SK-N-SH treated with all-trans-retinoic acid at 6 μM for 48 hours (cell line): ENCODE measurements at regions not wholly inside any gene's neighbourhood (a gene's known extent, or its start where the extent isn't known, plus 50 kb on each side); places are given as distances from the start of the nearest gene placed in this dataset.

ENCODE experiments used
- PATZ1 ChIP-seq: fragments of 250-450 bp; sonication (Bioruptor Pico); IDR thresholded peaks from 2 replicates; pipeline ENCODE4 v1.8.0; 2020; ENCODE audit warnings: mild to moderate bottlenecking, moderate library complexity, borderline replicate concordance
- POU6F1 ChIP-seq: fragments of 250-450 bp; sonication (Bioruptor Pico); IDR thresholded peaks from 2 replicates; pipeline ENCODE4 v1.8.0; 2021; ENCODE audit warnings: low read depth, mild to moderate bottlenecking, moderate library complexity, borderline replicate concordance
- PPARA ChIP-seq: fragments of 250-450 bp; sonication (Bioruptor Pico); IDR thresholded peaks from 2 replicates; pipeline ENCODE4 v1.5.0; 2020; ENCODE audit warnings: mild to moderate bottlenecking, borderline replicate concordance
- RARB ChIP-seq: fragments of 250-450 bp; sonication (Bioruptor Pico); IDR thresholded peaks from 2 replicates; pipeline ENCODE4 v1.8.0; 2021; ENCODE audit warnings: mild to moderate bottlenecking, moderate library complexity
- TOX ChIP-seq: fragments of 250-450 bp; sonication (Bioruptor Pico); IDR thresholded peaks from 2 replicates; pipeline ENCODE4 v1.8.0; 2021; ENCODE audit warnings: mild to moderate bottlenecking, moderate library complexity, borderline replicate concordance
- ZFP3 ChIP-seq: fragments of 250-450 bp; sonication (Bioruptor Pico); IDR thresholded peaks from 2 replicates; pipeline ENCODE4 v1.5.0; 2020; ENCODE audit warnings: mild to moderate bottlenecking, moderate library complexity
- ZNF565 ChIP-seq: fragments of 450-650 bp; formaldehyde crosslinking; conservative IDR thresholded peaks from 2 replicates; pipeline ENCODE4 v1.5.0; 2020; ENCODE audit warnings: low read depth, mild to moderate bottlenecking, moderate library complexity
- TF ChIP-seq, protein P1 (sequence below): fragments of 250-450 bp; sonication (Bioruptor Pico); IDR thresholded peaks from 2 replicates; pipeline ENCODE4 v1.5.0; 2020; ENCODE audit warnings: mild to moderate bottlenecking, moderate library complexity

DNA sequence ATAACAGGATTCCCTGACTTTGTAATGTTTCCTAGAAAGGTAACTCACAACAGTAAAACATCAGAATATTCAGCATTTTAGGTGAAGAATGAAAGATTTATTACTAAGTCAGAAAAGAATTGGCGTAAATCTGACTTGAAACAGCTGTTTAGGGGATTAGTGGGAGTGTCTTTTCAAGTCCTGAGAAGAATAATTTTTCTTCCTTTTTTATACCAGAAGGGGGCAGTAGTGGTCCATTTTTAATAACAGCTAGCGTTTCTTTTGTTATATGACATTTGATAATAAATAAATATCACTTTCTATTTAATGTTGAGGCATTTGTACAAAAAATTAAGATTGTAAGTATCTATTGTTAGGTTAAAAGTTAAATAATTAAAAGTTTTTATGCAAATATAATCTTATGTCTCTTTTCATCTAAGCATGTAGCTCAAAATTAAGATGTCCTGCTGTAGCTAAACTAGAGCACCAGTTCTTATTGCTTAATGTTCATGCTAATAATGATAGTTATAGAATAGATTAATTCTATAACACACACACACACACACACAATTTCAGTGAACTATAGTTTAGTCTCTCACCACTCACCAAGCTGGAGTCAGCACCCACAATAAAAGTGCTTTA lies 258.7 kb upstream of the ARRDC3 start:
- no peak for TF ChIP-seq RARB (CRISPR knock-in tag)
- no peak for TF ChIP-seq TOX (CRISPR knock-in tag)
- TF ChIP-seq PPARA (CRISPR knock-in tag), result no peak
- no peak for TF ChIP-seq ZFP3 (CRISPR knock-in tag)
- TF ChIP-seq, protein P1, sequence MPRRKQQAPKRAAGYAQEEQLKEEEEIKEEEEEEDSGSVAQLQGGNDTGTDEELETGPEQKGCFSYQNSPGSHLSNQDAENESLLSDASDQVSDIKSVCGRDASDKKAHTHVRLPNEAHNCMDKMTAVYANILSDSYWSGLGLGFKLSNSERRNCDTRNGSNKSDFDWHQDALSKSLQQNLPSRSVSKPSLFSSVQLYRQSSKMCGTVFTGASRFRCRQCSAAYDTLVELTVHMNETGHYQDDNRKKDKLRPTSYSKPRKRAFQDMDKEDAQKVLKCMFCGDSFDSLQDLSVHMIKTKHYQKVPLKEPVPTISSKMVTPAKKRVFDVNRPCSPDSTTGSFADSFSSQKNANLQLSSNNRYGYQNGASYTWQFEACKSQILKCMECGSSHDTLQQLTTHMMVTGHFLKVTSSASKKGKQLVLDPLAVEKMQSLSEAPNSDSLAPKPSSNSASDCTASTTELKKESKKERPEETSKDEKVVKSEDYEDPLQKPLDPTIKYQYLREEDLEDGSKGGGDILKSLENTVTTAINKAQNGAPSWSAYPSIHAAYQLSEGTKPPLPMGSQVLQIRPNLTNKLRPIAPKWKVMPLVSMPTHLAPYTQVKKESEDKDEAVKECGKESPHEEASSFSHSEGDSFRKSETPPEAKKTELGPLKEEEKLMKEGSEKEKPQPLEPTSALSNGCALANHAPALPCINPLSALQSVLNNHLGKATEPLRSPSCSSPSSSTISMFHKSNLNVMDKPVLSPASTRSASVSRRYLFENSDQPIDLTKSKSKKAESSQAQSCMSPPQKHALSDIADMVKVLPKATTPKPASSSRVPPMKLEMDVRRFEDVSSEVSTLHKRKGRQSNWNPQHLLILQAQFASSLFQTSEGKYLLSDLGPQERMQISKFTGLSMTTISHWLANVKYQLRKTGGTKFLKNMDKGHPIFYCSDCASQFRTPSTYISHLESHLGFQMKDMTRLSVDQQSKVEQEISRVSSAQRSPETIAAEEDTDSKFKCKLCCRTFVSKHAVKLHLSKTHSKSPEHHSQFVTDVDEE (CRISPR knock-in tag), result no peak
- TF ChIP-seq POU6F1 (CRISPR knock-in tag), result no peak
- no peak for TF ChIP-seq PATZ1 (CRISPR knock-in tag)
- no peak for TF ChIP-seq ZNF565 (CRISPR knock-in tag)
